GM23338 (cell line): ENCODE measurements at regions not wholly inside any gene's neighbourhood (a gene's known extent, or its start where the extent isn't known, plus 50 kb on each side); places are given as distances from the start of the nearest gene placed in this dataset.

ENCODE experiments used
- ATAC-seq: fragments of 200-7000 bp; cut with Tn5 transposase; 3 replicates; pipeline ENCODE4 v1.9.1; 2020
- DNase-seq: peaks from one replicate; pipeline ENCODE4 v3.0.0-alpha.2; 2015; ENCODE audit warnings: low spot score
- H2AFZ ChIP-seq: fragments of 200-600 bp; sonication (generic); 2 replicates; pipeline ENCODE4 v1.8.0; 2016; ENCODE audit warnings: antibody characterized with exemption, mild to moderate bottlenecking, moderate library complexity
- H3F3A ChIP-seq: fragments of 200-600 bp; sonication (generic); replicated peaks from 2 replicates; pipeline ENCODE4 v1.8.0; 2017; ENCODE audit warnings: antibody characterized with exemption, mixed run types, low read depth
- H3K27ac ChIP-seq: fragments of 200-600 bp; sonication (generic); 2 replicates; pipeline ENCODE4 v1.6.1; 2016; ENCODE audit warnings: low read depth
- H3K27me3 ChIP-seq: fragments of 200-600 bp; sonication (generic); 2 replicates; pipeline ENCODE4 v1.8.0; 2016; ENCODE audit warnings: mild to moderate bottlenecking, mixed run types, moderate library complexity; ENCODE audit not compliant: insufficient read depth
- H3K36me3 ChIP-seq: fragments of 200-600 bp; sonication (generic); 2 replicates; pipeline ENCODE4 v1.8.0; 2016; ENCODE audit warnings: mild to moderate bottlenecking; ENCODE audit not compliant: insufficient read depth
- H3K4me1 ChIP-seq: fragments of 200-600 bp; sonication (generic); 2 replicates; pipeline ENCODE4 v1.8.0; 2016; ENCODE audit warnings: mild to moderate bottlenecking, moderate library complexity; ENCODE audit not compliant: insufficient read depth
- H3K4me2 ChIP-seq: fragments of 200-600 bp; sonication (generic); 2 replicates; pipeline ENCODE4 v1.7.1; 2017; ENCODE audit warnings: mixed run types
- H3K4me3 ChIP-seq: fragments of 200-600 bp; sonication (generic); 2 replicates; pipeline ENCODE4 v1.6.1; 2016; ENCODE audit warnings: mixed run types
- H3K79me2 ChIP-seq: fragments of 200-600 bp; sonication (generic); replicated peaks from 2 replicates; pipeline ENCODE4 v1.8.0; 2017; ENCODE audit warnings: mild to moderate bottlenecking; ENCODE audit not compliant: insufficient read depth
- H3K9me2 ChIP-seq: fragments of 200-600 bp; sonication (generic); 2 replicates; pipeline ENCODE4 v1.8.0; 2017; ENCODE audit not compliant: insufficient read depth
- H4K20me1 ChIP-seq: fragments of 200-600 bp; sonication (generic); replicated peaks from 2 replicates; pipeline ENCODE4 v1.8.0; 2017; ENCODE audit warnings: mild to moderate bottlenecking; ENCODE audit not compliant: insufficient read depth
- H3K27ac Mint-ChIP-seq: 2 replicates; pipeline ENCODE4 v1.8.0; 2020; ENCODE audit warnings: inconsistent platforms, mild to moderate bottlenecking, moderate library complexity, mixed read lengths
- H3K27me3 Mint-ChIP-seq: 3 replicates; pipeline ENCODE4 v1.8.0; 2022; ENCODE audit warnings: low read depth, mild to moderate bottlenecking, moderate library complexity, mixed read lengths, inconsistent platforms; ENCODE audit not compliant: insufficient read depth, poor library complexity
- H3K36me3 Mint-ChIP-seq: 3 replicates; pipeline ENCODE4 v1.8.0; 2021; ENCODE audit warnings: low read depth, mild to moderate bottlenecking, inconsistent platforms, moderate library complexity, mixed read lengths
- H3K4me1 Mint-ChIP-seq: 3 replicates; pipeline ENCODE4 v1.8.0; 2020; ENCODE audit warnings: mild to moderate bottlenecking, inconsistent platforms, mixed read lengths
- H3K4me3 Mint-ChIP-seq: 3 replicates; pipeline ENCODE4 v1.8.0; 2021; ENCODE audit warnings: moderate library complexity, mild to moderate bottlenecking, inconsistent platforms, mixed read lengths
- H3K9me3 Mint-ChIP-seq: 3 replicates; pipeline ENCODE4 v1.8.0; 2020; ENCODE audit warnings: moderate library complexity, mild to moderate bottlenecking, inconsistent platforms, mixed read lengths
- CREB1 ChIP-seq: fragments of 250-450 bp; sonication (Bioruptor Pico); IDR thresholded peaks from 2 replicates; pipeline ENCODE4 v1.5.0; 2020; ENCODE audit warnings: low read depth, mild to moderate bottlenecking, moderate library complexity
- EZH2phosphoT487 ChIP-seq: fragments of 200-600 bp; sonication (generic); IDR thresholded peaks from one replicate; pipeline ENCODE4 v1.8.1; 2018; ENCODE audit warnings: antibody characterized with exemption; ENCODE audit not compliant: unreplicated experiment
- ZNF114 ChIP-seq: fragments of 250-450 bp; sonication (Bioruptor Pico); IDR thresholded peaks from 2 replicates; pipeline ENCODE4 v1.5.0; 2020; ENCODE audit warnings: mild to moderate bottlenecking, moderate library complexity
- ZNF331 ChIP-seq: fragments of 250-450 bp; sonication (Bioruptor Pico); IDR thresholded peaks from 2 replicates; pipeline ENCODE4 v1.5.0; 2020; ENCODE audit warnings: low read depth, mild to moderate bottlenecking, moderate library complexity
- TF ChIP-seq, protein P1 (sequence below): fragments of 250-450 bp; sonication (Bioruptor Pico); IDR thresholded peaks from 2 replicates; pipeline ENCODE4 v1.5.0; 2020; ENCODE audit warnings: mild to moderate bottlenecking, moderate library complexity
- TF ChIP-seq, protein P2 (sequence below): IDR thresholded peaks from one replicate; pipeline ENCODE4 v1.6.1; 2018; ENCODE audit warnings: antibody characterized with exemption; ENCODE audit not compliant: unreplicated experiment

DNA sequence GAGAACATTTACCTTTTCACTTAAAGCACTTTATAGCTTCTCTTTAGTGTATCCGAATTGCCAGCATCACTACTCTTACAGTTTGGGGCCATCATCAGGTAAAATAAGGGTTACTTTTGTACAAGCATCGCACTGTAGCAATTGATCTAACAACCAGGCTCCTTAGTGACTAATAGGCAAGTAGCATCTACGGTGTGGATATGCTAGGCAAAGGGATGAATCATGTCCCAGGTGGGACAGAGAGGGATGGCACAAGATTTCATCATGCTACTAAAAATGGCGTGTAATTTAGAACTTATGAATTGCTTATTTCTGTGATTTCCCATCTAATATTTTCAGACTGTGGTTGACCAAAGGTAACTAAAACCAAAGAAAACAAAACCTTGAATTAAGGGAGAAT, 582.3 kb downstream of the KCNH5 start (continued):
- TF ChIP-seq, protein P1, sequence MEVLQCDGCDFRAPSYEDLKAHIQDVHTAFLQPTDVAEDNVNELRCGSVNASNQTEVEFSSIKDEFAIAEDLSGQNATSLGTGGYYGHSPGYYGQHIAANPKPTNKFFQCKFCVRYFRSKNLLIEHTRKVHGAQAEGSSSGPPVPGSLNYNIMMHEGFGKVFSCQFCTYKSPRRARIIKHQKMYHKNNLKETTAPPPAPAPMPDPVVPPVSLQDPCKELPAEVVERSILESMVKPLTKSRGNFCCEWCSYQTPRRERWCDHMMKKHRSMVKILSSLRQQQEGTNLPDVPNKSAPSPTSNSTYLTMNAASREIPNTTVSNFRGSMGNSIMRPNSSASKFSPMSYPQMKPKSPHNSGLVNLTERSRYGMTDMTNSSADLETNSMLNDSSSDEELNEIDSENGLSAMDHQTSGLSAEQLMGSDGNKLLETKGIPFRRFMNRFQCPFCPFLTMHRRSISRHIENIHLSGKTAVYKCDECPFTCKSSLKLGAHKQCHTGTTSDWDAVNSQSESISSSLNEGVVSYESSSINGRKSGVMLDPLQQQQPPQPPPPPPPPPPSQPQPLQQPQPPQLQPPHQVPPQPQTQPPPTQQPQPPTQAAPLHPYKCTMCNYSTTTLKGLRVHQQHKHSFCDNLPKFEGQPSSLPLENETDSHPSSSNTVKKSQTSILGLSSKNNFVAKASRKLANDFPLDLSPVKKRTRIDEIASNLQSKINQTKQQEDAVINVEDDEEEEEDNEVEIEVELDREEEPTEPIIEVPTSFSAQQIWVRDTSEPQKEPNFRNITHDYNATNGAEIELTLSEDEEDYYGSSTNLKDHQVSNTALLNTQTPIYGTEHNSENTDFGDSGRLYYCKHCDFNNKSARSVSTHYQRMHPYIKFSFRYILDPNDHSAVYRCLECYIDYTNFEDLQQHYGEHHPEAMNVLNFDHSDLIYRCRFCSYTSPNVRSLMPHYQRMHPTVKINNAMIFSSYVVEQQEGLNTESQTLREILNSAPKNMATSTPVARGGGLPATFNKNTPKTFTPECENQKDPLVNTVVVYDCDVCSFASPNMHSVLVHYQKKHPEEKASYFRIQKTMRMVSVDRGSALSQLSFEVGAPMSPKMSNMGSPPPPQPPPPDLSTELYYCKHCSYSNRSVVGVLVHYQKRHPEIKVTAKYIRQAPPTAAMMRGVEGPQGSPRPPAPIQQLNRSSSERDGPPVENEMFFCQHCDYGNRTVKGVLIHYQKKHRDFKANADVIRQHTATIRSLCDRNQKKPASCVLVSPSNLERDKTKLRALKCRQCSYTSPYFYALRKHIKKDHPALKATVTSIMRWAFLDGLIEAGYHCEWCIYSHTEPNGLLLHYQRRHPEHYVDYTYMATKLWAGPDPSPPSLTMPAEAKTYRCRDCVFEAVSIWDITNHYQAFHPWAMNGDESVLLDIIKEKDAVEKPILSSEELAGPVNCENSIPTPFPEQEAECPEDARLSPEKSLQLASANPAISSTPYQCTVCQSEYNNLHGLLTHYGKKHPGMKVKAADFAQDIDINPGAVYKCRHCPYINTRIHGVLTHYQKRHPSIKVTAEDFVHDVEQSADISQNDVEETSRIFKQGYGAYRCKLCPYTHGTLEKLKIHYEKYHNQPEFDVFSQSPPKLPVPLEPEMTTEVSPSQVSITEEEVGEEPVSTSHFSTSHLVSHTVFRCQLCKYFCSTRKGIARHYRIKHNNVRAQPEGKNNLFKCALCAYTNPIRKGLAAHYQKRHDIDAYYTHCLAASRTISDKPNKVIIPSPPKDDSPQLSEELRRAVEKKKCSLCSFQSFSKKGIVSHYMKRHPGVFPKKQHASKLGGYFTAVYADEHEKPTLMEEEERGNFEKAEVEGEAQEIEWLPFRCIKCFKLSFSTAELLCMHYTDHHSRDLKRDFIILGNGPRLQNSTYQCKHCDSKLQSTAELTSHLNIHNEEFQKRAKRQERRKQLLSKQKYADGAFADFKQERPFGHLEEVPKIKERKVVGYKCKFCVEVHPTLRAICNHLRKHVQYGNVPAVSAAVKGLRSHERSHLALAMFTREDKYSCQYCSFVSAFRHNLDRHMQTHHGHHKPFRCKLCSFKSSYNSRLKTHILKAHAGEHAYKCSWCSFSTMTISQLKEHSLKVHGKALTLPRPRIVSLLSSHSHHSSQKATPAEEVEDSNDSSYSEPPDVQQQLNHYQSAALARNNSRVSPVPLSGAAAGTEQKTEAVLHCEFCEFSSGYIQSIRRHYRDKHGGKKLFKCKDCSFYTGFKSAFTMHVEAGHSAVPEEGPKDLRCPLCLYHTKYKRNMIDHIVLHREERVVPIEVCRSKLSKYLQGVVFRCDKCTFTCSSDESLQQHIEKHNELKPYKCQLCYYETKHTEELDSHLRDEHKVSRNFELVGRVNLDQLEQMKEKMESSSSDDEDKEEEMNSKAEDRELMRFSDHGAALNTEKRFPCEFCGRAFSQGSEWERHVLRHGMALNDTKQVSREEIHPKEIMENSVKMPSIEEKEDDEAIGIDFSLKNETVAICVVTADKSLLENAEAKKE (CRISPR knock-in tag) = no peak

DNA sequence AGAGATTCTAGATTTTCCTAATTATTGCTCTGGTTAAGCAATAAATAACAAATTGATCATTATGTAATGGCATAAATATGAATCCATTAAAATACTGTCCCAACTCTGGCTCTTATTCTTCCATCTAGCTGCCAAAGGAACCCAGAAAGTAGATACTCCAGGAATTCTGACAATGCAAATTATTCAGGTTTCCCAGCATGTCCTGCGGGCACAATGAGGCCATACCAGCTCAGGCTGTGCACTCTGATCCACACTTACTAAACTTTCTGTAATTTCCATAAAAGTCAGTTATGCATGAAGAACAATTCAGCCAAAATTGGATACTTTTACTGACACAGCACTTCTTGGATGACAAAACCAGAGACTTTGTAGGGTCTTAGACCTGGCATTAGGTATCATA, 576.3 kb downstream of the KCNH5 start:
- no peaks in the 10 kb centered on the region; the same call in 1 of the 2 replicates for H3K9me2 ChIP-seq
- ATAC-seq (no peak), DNase-seq (no peak)
- H3F3A ChIP-seq = no peaks in the 10 kb centered on the region
- H2AFZ ChIP-seq = no peak overlapping the region
- Mint-ChIP-seq H3K36me3 (no peaks in the 10 kb centered on the region), H3K9me3 (no peaks in the 10 kb centered on the region), H3K4me3 (no peak overlapping the region), H3K27me3 (no peaks in the 10 kb centered on the region), H3K27ac (no peak overlapping the region), H3K4me1 (no peaks in the 10 kb centered on the region)
- no peak overlapping the region for H3K27ac ChIP-seq
- H3K79me2 ChIP-seq = no peaks in the 10 kb centered on the region
- H3K27me3 ChIP-seq = no peaks in the 10 kb centered on the region
- no peaks in the 10 kb centered on the region for H3K4me1 ChIP-seq
- H3K4me2 ChIP-seq = no peak overlapping the region
- no peaks in the 10 kb centered on the region for H4K20me1 ChIP-seq
- no peak overlapping the region for H3K4me3 ChIP-seq
- no peaks in the 10 kb centered on the region for H3K36me3 ChIP-seq
- TF ChIP-seq, protein P1 (CRISPR knock-in tag) = no peak
- no peak for TF ChIP-seq ZNF114 (CRISPR knock-in tag)
- no peak for TF ChIP-seq EZH2phosphoT487
- TF ChIP-seq ZNF331 (CRISPR knock-in tag) = no peak
- TF ChIP-seq, protein P2, sequence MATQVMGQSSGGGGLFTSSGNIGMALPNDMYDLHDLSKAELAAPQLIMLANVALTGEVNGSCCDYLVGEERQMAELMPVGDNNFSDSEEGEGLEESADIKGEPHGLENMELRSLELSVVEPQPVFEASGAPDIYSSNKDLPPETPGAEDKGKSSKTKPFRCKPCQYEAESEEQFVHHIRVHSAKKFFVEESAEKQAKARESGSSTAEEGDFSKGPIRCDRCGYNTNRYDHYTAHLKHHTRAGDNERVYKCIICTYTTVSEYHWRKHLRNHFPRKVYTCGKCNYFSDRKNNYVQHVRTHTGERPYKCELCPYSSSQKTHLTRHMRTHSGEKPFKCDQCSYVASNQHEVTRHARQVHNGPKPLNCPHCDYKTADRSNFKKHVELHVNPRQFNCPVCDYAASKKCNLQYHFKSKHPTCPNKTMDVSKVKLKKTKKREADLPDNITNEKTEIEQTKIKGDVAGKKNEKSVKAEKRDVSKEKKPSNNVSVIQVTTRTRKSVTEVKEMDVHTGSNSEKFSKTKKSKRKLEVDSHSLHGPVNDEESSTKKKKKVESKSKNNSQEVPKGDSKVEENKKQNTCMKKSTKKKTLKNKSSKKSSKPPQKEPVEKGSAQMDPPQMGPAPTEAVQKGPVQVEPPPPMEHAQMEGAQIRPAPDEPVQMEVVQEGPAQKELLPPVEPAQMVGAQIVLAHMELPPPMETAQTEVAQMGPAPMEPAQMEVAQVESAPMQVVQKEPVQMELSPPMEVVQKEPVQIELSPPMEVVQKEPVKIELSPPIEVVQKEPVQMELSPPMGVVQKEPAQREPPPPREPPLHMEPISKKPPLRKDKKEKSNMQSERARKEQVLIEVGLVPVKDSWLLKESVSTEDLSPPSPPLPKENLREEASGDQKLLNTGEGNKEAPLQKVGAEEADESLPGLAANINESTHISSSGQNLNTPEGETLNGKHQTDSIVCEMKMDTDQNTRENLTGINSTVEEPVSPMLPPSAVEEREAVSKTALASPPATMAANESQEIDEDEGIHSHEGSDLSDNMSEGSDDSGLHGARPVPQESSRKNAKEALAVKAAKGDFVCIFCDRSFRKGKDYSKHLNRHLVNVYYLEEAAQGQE = no peak
- no peak for TF ChIP-seq CREB1 (CRISPR knock-in tag)
